Panc1 (cell line): ENCODE measurements at regions not wholly inside any gene's neighbourhood (a gene's known extent, or its start where the extent isn't known, plus 50 kb on each side); places are given as distances from the start of the nearest gene placed in this dataset.

ENCODE experiments used
- CTCF ChIP-seq: fragments of 450-650 bp; IDR thresholded peaks from 2 replicates; pipeline ENCODE4 v1.5.1; 2017; ENCODE audit warnings: mild to moderate bottlenecking
- POLR2AphosphoS5 ChIP-seq: IDR thresholded peaks from 2 replicates; pipeline ENCODE4 v1.6.1; 2012; ENCODE audit warnings: mild to moderate bottlenecking, low read depth, low read length, moderate library complexity
- REST ChIP-seq, 2 experiments: IDR thresholded peaks; 2 replicates each; pipeline ENCODE4 v1.6.1; 2011 to 2012; ENCODE audit warnings: low read depth in 2 of 2, control low read depth in 1 of 2, low read length in 1 of 2, mild to moderate bottlenecking in 1 of 2, moderate library complexity in 1 of 2; ENCODE audit not compliant: insufficient read depth in 1 of 2
- SIN3A ChIP-seq: IDR thresholded peaks from 2 replicates; pipeline ENCODE4 v1.6.1; 2012; ENCODE audit warnings: low read depth, mild to moderate bottlenecking, low read length, moderate library complexity, borderline replicate concordance; ENCODE audit not compliant: insufficient read depth

GRCh38 chr4:16294455-16294854 is 68.2 kb upstream of the TAPT1 start:
- TF ChIP-seq CTCF (no peak), SIN3A (no peak), REST (IDR thresholded peaks at IDR 0.05; ENCODE audit: insufficient read depth in 1 of 2, low read depth in 2 of 2, low read length in 1 of 2) (no peak), POLR2AphosphoS5 (no peak)
